ENCODE measurements at regions not wholly inside any gene's neighbourhood (a gene's known extent, or its start where the extent isn't known, plus 50 kb on each side); places are given as distances from the start of the nearest gene placed in this dataset.
A peak's percentile ranks its signal among the peaks of the same experiment; 100 is the strongest.
"Not testable (repeated sequence)": the region's sequence is repeated elsewhere in the genome, so short reads cannot be mapped to it uniquely, and the experiment has no call there.

DNA sequence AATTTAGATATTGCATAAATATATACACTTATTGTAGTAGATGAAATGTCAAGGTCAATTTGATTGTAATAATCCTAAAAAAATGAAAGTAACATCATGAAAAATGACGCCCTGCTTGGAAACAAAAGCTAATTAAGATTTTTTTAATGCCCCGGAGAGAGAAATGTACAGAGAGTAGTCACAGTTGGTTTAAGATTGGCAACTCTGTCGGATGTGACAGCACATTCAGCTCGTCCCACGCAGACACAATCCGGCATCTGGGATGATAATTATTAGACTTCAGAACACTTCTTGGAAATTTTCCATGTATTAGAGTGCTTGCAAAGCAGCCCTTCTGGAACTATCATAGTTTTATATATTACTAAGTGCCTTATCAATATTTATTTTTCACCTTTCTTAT is 478.0 kb downstream of the PDHA2 start:
- no peak for DNase-seq (ENCODE audit: low read depth)

DNA sequence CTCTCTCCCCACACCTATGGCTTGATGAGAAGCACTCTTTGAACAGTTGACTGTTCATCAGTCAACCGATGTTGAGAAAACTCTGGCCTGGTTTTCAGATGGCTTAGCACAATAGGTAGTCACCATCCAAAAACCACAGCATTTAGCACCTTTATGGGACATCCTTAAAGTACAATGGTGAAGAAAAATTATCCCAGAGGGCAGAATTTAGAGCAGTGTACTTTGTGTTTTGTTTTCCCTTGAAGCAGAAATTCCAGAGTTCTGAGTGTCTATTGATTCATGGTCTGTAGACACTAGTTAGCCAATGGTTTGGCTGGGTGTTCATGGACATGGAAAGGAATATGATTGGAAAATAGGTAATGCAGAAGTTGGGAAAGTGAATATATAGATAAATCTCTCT is 487.0 kb downstream of the PDHA2 start:
- no peak for DNase-seq (ENCODE audit: low read depth)

- DNase-seq (ENCODE audit: low read depth): no peak
Measured at GRCh38 chr4:96342196-96342595, 502.3 kb downstream of the PDHA2 start.

DNA sequence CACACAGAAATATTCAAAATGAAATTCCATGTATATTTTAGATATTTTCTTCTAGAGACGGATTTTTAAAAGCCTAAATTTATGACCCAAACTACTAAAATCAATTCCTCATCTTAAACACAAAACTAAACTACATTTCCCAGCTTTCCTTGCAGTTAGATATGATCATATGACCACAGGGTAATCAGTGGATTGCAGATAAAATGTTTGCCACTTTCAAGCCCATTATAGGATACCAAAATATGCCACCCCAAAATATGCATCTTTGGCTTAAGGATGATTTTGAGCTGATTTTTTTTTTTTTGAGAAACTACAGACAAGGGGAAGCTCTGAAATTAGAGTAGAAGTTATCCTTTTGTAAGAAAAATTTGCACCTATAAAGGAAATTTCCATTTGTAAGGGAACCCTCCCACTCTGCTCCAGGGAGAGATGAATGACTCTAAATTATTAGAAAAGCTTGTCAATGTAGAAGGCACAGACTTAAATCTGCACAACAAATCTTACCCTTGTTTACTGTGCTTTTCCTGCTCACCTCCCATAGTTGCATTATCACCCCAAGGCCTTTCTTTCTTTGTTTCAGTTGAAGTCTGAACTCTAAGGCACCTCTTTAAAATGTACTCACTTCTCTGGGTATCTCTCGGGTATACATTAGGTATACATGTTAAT is 503.0 kb downstream of the PDHA2 start:
- no peak for DNase-seq (ENCODE audit: low read depth)

DNA sequence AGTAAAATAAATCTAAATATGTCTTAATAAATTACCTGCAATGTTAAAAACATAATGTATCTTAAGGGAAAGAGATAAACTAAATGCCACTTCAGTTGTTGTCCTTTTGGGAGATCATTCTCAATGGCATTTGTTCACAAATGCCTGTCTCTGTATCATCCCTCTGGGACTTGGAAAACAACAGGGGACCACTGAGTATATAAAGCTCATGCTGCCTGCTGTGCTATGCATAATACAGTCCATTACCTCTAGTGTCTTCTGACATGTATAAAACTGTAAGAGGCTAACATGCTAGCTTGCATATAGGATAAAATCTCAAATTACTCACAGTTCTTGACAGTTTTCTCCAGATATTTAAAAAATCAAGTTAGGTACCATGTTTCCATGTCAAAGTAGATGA is 503.9 kb downstream of the PDHA2 start:
- DNase-seq (ENCODE audit: low read depth): no peak

GRCh38 chr4:96347582-96347981 is 507.7 kb downstream of the PDHA2 start:
- DNase-seq (ENCODE audit: low read depth): no peak

DNA sequence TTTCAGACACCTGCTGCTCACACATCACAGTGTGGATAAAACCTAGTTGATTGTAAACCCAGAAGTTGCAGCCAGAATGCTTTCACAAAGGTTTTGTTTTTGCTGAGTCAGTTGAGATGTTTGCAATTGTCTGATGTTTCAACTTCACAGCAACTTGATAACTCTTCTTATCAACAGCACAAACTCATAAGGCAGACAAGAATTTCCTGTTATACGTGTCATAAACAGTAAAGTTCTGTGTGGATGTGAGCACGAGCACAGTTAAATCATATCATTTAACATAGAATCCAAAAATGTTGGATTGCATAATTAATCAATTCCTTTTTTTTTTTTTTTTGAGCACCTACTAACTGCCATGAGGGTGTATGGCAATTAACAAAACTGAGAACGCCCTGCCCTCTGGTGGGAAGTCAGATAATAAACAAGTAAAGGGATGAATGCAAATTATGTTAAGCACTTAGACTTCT is 512.2 kb downstream of the PDHA2 start:
- peak; percentile 11 for DNase-seq (ENCODE audit: low read depth)

DNA sequence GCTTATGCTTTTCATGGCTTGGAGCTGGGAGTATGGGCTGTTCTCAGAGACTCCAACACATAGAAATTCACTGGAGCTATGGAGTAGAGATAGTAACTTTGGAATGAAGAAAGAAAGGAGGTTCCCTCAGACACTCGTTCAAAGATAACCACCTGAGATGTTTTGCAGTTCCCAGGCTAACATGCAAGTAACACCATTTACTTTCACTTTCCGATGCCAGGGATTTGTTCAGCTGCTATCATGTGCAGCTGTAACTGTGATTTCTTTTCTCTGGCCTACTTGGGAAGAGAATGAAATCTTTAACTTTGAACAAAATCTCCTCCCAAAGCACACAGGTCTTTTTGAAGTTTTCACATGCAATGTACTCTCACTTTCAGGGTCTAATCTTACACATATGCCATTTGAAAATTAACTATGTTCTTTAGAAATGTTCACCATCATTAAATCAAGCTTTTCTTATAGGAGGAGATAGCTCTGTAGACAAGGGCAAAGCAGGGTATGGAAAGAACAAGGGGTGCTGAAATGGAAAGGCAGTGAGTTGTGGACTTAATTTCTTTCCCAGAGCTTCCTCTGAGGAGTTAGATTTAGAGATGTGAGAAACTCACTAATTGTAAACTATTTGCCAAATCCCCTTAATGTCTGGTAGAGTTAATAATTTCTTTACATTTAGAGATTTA is 514.3 kb downstream of the PDHA2 start:
- DNase-seq (ENCODE audit: low read depth): no peak

DNA sequence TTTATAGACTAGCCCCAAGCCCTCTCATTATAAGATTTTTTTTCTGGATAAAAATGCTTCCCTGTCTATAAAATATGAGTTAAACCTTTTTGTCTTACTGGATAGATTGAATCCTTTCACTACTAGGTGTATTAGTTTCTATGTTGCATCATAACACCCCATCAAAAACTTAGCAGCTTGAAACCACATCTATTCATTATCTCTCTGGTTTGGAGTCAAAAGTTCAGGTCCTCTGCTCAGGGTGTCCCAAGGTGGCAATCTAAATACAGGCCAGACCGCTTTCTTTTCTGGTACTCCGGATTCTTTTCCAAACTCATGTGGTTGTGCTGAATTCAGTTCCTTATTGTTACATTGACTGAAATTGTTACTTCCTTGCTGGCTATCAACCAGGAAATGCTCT is 515.5 kb downstream of the PDHA2 start:
- no peak for DNase-seq (ENCODE audit: low read depth)

GRCh38 chr4:96356591-96357370 is 516.9 kb downstream of the PDHA2 start:
- peak; percentile 16 for DNase-seq (ENCODE audit: low read depth)

- DNase-seq (ENCODE audit: low read depth): no peak
Measured at GRCh38 chr4:96366632-96367031, 526.7 kb downstream of the PDHA2 start.

- DNase-seq (ENCODE audit: low read depth): no peak
Measured at GRCh38 chr4:96375367-96375766, 535.5 kb downstream of the PDHA2 start.

DNA sequence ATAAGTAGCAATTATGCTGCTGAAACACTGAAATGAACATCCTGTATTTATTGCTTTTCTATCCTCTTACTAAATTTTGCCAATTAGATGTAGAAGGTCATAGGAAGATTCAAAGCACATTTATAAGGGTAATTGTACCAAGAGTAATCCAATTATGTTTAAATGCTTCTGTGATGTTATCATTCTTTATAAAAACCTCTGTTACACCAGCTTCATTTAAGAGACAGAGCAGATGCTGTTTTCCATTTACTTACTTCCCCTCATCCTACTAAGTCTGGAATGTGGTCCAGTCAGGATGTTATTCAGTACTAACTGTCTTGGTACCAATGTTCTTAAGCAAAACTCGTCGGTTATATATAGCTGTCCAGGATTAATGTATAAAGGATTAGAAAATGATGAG is 539.6 kb downstream of the PDHA2 start:
- DNase-seq (ENCODE audit: low read depth): no peak

DNA sequence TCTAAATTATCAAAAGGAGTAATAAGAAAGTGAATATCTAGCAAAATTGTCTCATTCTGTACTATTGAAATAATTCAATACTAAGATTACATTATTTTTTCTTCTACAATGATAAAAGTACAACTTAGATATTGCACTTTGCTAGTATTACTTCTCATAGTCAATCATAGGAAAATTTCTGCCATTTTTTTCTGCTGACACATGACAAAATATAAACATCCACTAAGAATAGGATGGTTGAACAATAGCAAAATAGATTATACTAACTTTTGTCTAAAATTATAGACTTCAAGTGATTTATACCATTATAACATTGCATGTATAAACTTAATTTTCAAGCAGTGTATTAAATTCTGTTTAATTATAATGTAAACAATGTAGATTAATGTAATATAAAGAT is 540.2 kb downstream of the PDHA2 start:
- no peak for DNase-seq (ENCODE audit: low read depth)

DNA sequence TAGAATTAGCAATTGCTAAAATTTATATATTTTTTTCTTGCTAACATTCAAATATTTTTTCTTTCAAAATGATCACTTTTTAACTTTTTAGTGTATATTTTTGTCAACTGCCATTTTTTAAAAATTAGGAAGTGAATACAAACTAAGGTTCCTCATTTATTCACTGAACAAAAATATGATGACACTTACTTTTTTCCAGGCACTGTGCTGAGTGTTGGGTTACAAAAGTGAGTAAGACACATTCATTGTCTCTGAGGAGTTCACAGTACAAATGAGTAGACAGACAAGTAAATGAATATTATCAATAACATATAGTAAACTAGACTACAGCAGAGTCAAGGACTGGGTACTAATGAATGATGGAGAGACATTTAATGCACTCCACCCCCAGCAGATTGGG is 543.5 kb downstream of the PDHA2 start:
- no peak for DNase-seq (ENCODE audit: low read depth)

DNA sequence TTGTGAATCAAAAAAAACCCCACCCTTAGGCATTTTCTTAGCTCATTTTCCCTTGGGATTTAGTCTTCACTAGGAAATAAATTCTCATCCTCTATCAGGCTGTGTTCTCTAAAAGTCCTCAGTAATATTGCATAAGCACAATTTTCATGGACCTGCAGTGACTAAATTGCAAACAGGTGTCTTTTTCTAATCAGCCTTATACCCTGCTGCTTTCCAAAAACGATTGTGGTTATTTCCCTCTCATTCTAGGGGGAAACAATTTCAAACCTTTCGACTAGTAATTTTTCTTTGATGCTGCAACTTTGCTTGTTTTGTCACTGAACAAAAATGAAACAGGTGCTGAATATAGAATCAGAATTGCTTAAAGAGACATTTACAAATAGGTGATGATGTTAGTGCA is 549.9 kb downstream of the PDHA2 start:
- no peak for DNase-seq (ENCODE audit: low read depth)

DNA sequence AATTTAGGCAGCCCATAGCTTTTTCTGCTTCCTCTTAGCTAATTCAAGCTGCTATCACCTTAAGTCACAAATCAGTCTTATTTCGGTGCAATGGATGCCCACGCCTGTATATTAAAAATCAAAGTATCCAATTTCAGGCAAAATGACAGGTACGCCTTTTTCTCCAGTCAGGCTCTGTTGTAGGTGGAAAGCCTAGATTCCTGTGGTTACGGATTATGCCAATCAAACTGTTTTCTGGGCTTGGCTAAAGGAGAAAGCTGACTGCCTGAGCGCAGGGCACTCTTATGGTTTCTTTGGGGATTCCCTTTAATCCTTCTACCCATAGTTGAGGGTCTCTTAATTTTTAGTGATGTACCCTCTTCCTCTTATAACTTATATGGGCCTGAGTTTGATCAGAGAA is 550.5 kb downstream of the PDHA2 start:
- no peak for DNase-seq (ENCODE audit: low read depth)

GRCh38 chr4:96395747-96396146 is 555.9 kb downstream of the PDHA2 start:
- DNase-seq (ENCODE audit: low read depth): no peak

DNA sequence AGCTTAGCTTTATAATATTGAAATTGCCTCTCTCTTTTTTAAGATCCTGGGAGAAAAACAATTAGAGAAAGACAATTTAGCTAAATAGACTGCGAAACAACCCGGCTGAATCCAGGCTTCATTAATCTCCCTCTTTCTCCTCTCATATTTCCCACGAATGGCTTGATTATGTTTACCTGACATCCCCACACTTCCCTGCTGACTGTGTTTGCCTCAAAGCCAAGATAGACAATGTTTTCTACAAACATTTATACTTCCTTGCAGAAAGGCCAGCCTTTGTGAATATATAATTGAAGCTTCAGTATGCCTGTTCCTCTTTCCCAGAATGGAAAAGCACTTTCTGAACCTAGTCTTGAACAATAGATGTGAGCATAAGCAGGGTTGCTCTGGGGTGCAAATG is 566.8 kb downstream of the PDHA2 start:
- DNase-seq (ENCODE audit: low read depth): no peak

DNA sequence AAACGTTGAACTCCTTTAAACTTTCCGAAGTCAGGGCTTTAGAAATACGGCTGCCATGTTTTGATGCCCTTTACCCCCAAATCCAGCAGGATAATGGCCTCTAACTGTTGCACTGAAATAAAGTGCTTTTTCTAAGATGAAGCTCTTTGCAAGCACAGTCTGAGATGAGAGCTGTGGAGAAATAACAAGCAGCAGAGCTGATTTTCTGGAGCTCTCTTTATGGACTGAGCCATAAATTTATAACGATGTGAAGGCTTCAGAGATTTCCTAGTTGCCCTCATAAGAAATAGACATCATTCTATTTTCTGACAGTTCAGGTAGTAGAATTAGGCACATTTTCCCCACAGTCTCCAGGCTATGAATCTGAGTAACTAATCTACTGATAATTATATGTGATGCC is 567.3 kb downstream of the PDHA2 start:
- DNase-seq (ENCODE audit: low read depth): no peak

DNA sequence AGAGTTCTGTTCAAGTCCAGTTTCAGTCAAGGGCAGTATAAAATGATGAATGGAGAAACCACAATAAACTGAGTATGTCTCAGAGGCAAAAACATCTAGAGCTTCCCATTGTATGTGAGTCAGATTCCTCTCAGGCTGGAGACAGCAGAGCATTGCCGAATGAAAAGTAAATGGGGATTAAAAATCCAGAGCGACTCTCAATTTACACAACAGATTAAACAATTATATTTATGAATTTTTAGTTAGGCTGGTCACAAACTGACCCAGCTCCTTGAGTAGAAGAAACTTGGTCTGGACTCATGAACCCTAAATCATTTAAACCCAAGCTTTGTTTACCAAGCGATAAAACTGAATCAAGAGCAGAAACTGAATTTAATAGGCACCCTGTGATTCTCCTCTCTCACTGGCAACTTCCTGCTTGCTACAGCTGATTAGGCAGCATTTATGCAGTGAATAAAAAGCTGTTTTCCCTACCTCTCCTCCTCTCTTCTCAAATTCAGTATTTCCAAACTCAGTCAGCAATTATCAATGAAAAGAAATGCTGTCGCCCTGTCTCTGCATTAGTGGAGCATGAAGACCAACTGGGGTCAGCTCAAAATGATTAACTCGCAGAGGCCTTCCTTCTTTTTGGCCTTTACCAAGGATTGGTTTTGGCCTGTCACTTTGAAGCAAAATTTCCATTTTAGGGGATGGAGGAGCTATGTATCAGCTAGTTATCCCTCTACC is 568.0 kb downstream of the PDHA2 start:
- DNase-seq (ENCODE audit: low read depth): no peak

GRCh38 chr4:96414853-96415252 is 575.0 kb downstream of the PDHA2 start:
- DNase-seq (ENCODE audit: low read depth): not testable (repeated sequence)

DNA sequence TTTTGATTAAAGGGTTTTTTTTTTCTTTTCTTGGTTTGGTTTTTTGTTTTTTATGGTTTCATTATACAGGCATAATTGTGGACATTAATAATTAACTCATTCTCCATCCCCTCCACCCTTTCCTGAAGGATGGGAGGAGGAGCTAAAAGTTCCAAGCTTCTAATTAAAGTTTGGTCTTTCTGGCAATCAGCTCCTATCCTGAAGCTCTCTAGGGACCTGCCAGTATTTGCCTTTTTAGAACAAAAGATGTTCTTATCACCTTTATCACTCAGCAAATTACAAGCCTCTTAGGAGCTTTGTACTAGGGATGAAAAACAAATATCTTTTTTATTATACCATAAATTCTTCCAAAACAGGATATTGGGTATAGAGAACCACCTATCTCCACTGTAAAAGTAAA is 589.8 kb downstream of the PDHA2 start:
- DNase-seq (ENCODE audit: low read depth): no peak

All from stromal cell of bone marrow (primary cell).